Hematopoietic multipotent progenitor cell treated with erythropoietin and hydrocortisone succinate and interleukin-3 and kit ligand, for 17 days (in vitro differentiated cells): ENCODE measurements at regions not wholly inside any gene's neighbourhood (a gene's known extent, or its start where the extent isn't known, plus 50 kb on each side); places are given as distances from the start of the nearest gene placed in this dataset.
"Not testable (repeated sequence)": the region's sequence is repeated elsewhere in the genome, so short reads cannot be mapped to it uniquely, and the experiment has no call there.

Experiments
- DNase-seq: peaks from one replicate; pipeline ENCODE4 v3.0.0-alpha.2; 2015; ENCODE audit warnings: low spot score

DNA sequence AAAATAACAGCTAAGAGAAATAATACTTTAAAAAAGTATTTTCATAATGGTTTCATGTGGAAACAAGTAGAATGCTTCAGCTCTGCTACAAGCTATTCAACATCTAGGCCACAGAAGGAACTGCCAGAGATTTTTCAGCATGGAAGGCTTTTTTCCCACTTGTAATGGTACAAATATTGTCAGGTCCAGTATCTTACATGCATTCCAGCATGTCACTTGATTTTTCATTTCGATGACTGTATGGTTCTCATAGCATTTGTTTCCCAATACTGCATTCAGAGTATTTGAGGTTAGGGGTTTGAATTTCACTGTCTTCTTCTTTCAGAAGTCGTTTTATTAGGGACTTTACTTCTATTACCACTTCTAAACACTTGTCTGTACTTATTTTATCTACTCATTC, 1701.5 kb upstream of the FLRT2 start:
- DNase-seq, result no peak

DNA sequence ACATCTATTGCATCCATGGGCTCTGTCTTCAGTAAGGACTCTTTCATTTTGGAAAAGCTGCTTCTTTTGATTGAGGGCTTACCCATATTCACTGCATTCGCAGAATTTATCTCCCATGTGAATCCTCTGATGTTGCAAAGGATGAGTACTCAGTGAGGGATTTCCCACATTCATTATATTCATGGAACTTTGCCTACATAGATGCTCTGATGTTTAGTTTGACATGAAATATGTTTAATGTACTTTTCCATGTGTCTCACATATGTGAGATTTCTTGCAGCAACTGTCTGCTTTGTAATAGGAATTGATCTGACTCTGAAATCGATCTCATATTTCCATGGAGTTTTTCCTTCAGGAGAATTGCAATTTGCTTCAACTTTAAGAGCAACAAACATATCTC, 1699.6 kb upstream of the FLRT2 start:
- DNase-seq, result no peak

DNA sequence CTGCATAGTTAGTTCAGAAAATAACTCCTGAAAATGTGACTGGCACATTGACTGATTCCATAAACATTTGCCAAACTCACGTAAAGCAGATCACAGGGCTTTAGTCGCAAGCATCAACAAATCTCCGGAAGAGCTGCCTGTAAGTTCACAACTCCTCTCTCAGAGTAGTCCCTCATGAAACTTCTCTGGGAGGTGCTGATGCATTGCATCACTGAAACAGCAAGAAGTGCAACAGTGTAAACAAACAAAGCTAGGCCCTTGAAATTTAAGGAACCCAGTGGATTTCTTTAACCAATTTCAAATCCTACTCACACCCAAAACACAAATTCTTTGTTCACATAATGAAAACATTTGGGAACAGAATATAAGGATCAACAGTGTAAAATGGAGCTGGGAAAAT, 1691.7 kb upstream of the FLRT2 start:
- DNase-seq, result no peak

DNA sequence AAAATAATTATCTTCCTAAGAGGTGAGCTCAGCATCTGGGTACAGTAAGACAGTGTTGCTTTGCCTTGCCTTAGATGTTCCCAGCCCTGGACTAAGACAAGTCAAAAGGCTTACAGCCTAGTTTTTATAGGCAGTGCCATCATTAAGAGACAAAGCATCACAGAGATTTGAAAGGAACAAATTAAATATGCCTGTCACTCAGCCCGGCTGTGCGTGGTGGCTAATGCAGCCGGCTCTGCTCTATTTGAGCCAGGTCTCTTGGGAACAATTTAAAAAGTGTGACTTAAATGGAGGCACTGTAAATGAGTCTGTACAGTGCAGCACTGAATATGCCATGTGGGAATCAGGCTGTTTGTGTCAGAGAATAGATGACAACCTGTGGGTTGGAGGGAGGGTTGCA, 1687.4 kb upstream of the FLRT2 start:
- DNase-seq, result no peak

DNA sequence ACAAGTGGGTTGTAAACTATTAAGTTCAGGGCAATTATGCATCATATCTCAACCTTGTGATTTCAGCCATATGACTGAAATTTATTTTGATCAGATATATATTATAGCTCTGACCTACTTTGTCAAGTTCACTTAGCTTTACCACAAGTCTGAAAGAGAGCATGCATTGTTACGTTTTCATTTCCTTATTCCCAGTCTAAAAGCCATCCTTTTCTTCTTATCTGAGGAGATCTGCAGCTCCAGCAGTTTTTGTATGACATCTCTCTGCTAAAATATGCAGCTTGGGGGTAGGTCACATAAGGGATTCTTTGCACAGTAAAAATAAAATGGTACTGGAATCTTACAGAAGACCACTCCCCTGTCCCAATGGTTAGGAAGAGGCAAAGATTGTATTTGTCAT, 1682.8 kb upstream of the FLRT2 start:
- no peak for DNase-seq

DNA sequence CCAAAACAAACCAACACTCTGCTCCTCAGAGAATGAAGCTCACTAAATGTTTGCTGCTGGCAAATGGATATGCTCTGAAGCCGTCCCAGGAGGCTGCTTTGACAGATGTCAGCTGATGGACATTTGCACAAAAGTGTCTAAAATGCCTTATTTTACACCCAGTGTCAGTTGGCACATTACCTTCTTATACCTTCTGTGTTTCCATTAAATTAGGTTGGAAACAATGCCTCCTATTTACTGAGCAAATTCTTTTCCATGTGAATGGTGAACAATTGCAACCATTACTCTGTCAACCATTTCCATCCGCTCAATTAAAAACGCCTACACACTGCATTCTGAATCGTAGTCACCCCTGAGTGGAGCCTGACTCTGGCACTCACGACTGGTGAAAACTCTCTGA, 1679.9 kb upstream of the FLRT2 start:
- DNase-seq, result no peak

DNA sequence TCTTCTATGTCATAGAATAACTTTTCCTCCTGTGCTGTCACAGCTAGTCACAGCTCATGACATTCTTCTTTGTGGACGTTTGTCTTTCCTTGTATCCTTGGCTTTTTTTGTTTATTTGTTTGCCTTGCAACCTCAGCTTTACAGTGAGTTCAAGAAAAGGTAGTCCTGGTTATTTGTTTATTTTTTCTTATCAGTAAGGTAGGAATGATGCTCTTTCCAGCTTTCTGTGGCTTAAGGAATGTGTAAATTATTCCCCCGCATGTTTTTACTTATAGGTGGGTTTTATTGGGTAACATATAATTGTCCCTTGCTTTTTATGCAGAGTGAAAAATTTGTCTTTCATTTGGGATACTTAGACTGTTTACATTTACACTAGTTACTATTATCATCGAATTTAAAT, 1673.6 kb upstream of the FLRT2 start:
- no peak for DNase-seq

DNA sequence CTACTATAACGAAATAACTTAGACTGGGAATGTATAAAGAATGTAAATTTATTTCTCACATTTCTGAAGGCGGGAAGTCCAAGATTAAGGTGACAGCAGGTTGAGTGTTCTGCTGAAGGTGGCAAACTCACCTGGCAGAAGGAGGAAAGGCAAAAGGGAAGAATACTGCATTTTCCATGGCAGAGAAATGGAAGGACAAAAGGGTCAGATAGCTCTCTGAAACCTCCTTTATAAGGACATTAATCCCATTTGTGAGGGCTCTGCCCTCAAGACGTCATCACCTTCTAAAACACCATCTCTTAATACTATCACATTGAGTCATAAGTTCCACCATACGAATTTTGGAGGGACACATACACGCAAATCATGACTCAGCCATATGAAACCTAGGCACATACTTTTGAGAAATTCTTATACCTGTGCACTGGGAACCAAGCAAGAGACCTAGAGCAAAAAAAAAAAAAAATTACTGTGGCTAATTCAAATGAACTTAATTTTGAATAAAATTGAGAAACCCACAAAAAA, 1669.3 kb upstream of the FLRT2 start:
- no peak for DNase-seq

DNA sequence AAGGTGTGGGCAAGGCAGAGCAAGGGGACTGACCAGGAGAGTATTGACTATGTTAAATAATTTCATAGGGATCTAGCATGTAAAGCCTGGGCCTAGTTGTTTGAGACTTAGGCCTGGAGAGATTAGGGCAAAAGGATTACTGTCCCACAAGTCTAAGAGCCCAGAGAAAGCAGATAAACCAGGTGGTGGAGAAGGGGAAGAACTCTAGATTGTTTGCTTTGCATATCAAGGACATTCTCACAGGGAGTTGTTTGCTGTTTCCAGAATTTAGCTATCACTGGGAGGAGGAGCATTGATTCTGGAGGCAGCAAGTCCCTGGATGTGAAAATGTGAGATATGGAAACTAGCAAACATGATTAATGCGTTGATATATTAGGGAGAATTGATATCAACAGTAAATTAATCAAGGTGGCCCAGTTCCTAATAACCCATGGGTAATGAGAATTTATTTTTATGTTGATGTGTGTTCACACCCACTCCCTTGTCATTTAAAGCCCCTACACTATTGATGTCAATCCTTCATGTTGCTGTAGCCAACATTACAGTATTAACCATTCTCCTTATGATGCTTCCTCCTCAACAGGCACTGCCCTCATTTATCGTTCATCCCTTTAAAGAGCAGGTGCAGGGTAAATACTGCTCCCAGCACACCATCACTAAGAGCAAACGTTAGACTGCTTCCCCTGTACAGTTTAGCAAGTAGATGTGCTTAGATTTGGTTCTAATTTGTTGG, 1666.7 kb upstream of the FLRT2 start:
- DNase-seq, result no peak

DNA sequence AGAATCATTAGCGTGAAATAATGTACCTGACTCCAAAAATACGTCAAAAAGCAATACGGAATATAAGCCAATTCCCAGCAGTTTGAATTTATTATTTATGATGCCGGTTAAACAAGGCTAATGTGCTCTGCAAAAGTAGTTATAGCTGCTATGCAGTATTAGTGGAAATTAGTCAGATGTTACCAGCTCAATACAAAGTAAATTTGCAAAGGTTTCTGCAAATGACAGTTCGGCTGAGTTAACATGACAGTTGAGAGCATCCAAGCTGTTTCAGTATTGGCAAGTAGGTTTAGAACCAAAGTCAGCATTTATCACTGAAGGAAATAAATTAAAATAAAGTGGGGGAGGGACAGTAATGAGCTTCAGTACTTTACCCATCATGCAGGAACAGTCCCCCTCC, 1665.8 kb upstream of the FLRT2 start:
- no peak for DNase-seq

DNA sequence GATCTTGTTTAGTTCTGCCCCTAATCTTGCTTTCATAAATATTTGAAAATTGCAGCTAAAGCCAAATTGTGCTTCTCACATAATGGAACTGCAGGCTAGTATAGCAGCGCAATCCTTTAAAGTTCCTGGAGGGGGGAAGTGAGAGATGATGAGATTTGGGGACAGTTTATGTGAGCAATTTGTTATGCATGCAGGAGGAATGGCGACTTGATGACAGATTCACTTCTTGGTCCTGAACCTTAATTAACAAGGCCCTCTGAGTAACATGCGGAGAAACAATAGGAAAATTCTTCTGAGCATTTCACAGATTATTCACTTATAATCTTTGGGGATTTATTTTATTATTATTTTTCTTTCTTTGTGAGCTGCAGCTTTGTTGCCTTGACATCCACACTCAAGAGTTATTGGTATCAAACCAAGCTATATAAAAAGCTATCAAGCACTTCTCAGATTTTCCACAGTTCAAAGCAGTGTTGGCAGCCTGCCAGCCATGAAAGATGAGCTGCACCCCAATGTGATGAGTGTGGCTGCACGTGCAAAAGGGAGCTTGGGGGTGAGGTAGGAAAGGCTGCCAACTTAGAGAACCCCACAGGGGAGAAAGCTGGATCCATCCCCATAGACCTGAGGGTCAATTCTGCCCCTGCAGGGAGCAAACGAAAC, 1662.2 kb upstream of the FLRT2 start:
- DNase-seq, result no peak

DNA sequence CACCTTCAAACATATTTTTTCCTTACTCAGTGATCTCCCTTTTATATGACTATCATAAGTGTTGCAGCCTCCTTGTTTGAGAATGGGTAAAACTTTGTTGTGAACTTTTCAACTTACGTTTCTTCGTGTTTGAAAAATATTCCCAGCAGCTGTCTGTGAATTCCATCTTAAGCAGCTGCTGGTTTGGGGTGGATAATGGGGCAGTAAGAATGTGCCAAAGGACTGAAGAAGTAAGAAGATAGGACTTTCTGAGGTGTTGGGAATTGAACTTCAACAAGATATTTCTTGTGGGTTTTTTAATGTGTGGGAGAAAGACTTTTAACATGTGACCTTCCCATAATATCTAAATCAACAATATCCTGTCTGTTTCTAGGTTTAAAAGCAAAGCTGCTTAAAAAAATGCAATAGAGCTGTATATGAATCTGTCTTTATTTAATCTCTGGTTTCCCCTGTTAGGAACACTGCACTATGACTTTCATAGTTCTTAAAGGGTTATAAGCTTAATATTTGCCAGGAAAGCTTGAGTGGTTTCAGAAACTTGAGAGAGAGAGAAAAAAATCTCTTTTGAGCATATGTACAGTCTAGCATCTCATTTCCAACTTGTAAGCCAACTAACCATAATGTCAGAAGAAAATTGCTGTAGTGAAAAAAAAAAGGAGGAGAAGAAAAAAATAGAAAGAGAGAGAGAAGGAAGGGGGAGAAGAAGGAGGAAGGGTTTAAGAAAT, 1659.2 kb upstream of the FLRT2 start:
- DNase-seq, result no peak

DNA sequence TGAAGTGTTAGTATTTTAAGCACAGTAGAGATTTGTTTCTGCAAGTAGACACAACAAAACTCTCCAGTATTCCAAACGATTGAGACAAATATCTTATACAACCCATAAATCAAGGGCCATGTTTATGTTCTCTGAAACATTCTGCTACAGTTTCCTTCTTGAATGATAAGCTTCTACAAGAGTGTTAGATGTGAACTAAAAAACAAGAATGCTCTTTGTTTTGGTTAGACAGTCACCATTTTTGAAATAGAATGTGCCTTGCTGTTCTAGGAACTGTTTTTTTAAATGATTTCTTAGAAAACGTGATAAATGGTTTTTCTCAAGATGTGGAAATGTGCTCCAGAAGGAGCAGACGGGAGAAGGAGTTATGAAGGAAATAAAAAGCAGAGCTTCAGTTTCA, 1656.3 kb upstream of the FLRT2 start:
- DNase-seq, result no peak

DNA sequence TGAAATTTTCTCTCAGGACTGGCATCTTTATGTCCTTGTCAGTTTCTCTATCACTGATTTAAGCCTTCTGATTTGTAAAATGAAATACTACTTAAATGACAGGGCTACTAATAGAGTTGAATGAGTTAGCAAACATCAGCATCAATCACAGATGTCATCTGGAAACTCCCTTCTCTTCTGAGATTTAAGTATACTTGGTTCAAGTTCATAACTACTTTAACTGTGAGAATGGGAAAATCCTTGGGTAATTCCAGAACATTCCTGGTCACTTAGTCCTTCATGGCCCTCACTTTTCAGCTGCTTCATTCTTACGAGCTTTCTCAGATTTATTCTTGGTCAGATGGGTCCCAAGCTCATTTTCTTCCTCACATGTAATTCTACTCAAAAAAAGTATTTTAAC, 1655.3 kb upstream of the FLRT2 start:
- DNase-seq, result no peak

DNA sequence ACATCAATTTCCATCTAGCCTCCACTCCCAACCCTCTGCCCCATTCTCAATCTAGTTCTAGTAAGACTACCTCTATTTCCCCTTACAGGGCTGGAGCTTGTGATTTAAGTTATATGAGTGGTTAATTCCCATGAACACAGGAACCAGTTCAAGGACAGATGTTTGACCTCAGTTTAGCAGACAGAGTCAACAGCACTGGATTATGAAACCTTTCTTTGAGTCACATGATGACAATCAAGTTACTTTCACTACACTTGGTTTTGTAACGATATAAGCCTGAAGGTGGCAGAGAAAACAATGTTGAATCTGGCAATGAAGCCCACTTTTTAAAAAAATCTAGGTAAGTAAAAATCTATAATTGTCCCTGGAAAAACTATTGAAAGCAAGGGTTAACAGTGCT, 1646.2 kb upstream of the FLRT2 start:
- DNase-seq, result no peak

DNA sequence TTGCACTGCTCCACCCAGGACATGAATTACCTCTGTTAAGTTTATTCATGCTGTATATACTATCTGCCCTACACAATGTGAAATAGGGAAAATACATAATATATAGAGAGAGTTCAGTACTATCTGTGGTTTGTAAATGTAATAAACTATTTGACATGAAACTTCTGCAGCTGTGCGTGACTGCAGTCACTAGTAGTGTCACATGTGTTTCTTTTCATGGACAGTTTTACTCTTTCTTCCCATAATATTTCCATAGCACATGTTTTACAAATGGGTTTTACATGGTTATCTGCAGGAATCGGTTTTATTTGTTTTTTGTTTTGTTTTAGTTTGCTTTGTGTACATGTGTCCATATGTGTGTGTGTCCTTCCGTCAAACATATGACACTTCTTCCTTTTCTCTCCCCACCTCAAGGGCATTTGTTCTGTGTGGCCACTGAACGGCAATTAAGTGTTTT, 1644.1 kb upstream of the FLRT2 start:
- DNase-seq, result no peak

DNA sequence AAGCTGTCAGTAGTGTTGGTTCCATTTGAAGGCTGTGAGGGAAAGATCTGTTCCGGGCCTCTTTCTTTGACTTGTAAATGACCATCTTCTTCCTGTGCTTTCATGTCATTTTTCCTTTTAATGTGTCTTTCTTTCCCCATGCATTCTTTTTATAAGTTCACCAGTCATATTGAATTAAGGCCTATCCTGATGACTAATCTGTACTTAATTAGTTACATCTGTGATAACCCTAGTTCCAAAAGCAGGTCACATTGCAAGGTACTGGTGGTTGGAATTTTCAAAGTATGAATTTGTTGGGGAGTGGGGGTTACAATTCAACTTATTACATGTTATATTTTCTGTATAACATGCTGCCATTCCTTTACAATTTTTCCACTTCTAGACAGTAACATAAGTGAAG, 1642.1 kb upstream of the FLRT2 start:
- DNase-seq, result no peak

DNA sequence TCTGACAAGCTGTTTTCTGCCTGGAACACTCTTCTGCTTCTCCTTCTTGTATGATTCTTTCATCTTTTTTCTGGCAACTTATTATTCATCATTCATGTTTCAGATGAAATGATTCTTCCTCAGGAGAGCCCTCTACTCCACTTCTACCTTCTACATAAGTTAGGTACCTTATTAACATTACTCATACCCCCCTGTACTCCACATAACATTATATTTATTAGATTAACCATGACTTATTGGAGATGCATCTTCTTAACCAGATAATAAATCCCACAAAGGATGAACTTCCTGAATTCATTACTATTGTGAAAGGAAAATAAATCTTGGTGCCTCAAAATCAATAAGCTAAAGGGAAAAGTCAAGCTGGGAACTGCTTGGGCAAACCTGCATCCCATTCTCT, 1636.5 kb upstream of the FLRT2 start:
- no peak for DNase-seq

DNA sequence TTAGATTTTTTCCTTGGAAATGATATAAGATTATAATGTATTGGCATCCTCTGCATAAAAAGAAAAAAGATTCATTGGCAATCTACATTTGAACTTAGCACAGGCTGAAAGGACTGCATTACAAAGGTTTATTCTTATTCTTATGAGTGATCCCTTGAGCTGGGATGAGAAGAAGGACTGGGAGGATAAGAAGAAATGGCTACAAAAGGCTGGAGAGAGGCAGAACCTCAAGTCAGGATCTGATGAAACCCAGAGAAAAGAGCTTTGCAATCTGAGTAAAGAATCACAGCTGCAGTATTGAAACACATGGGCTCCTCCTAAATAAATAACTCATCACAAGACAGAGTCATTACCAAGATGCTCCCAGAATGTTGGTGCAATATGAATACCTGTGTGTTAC, 1635.4 kb upstream of the FLRT2 start:
- DNase-seq, result no peak

DNA sequence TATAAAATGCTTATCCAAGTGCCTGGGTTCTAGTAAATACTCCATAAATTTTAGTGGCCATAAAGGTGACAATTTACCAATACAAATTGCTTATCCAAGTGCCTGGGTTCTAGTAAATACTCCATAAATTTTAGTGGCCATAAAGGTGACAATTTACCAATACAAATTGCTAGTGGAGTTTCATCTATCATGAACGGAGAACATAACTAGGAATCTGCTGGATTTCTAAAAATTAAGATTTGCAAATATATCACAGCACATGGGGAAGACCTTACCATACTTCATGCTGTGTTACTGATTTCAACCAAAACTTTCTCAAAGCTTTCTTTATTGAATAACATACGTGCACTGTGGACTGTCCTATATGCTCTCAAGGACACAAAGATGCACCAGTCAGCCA, 1631.4 kb upstream of the FLRT2 start:
- not testable (repeated sequence) for DNase-seq

DNA sequence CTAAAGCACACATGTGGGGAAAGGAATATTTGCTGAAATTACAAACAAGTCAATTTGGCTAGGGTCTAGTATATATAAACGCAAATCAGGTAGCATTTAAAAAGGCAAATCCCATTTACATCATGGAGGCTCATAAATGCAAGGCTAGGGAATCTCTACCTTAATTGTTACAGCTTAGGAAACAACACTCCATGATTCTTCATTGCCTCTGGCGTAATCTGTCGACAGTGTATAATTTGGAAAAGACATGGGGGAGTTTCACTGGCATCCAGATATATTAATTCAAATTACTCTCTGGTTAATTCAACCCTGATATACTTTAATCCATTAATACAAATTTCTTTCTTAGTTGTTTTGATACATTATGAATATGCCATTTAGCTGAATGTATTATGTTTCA, 1630.2 kb upstream of the FLRT2 start:
- DNase-seq, result no peak

DNA sequence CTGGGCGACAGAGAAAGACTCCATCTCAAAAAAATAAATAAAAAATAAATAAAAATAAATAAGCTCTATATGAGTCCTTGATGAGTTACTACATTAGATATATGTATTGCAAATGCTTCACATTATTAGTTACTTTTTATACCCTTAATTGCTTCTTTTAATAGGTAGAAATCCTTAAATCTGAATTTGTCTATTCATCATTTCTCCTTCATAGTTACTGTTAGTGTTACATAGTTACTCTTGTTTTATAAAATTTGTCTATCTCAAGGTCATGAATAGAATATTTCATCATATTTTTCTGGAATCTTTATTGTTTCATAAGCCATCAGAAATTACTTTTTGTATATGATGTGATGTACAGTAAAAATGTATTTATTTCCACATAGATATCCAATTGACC, 1624.8 kb upstream of the FLRT2 start:
- no peak for DNase-seq

DNA sequence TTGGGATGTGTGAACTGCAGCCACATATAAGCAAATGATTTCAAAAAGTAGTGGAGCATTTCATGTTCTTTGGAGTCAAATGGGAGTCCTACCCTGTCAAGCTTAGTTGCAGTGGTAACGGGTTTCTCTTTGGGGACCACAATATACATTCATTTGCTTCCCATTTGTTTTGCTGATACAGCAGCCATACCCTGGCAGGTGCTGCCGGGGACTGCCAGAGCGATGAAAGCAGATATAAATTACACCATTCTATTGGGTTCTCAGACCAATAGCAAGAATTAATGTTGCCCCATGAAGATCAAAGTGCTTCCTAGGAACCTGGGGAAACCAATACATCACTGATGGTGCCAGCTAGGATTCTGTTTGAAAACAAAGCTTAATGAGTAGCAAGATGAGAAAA, 1621.5 kb upstream of the FLRT2 start:
- DNase-seq, result no peak
